Motor neuron (in vitro differentiated cells): ENCODE measurements at regions not wholly inside any gene's neighbourhood (a gene's known extent, or its start where the extent isn't known, plus 50 kb on each side); places are given as distances from the start of the nearest gene placed in this dataset.
A peak's percentile ranks its signal among the peaks of the same experiment; 100 is the strongest.

ENCODE experiments used
- ATAC-seq, 8 experiments: fragments of 200-7000 bp; cut with Tn5 transposase; replicated peaks in 6 of 8; 2 replicates each; pipeline ENCODE4 v1.8.0; 2021; ENCODE audit warnings: mild to moderate bottlenecking in 8 of 8, moderate library complexity in 8 of 8
- H3K27ac ChIP-seq, 2 donors: fragments of 250-450 bp; sonication (Bioruptor Pico); 2 replicates each; pipeline ENCODE4 v1.9.0; 2021; ENCODE audit warnings: antibody characterized with exemption in 2 of 2, mild to moderate bottlenecking in 2 of 2, moderate library complexity in 1 of 2
- H3K4me1 ChIP-seq, 2 donors: fragments of 250-450 bp; sonication (Bioruptor Pico); replicated peaks in 1 of 2; 2 replicates each; pipeline ENCODE4 v1.6.1; 2021; ENCODE audit warnings: antibody characterized with exemption in 2 of 2, mild to moderate bottlenecking in 2 of 2, moderate library complexity in 1 of 2
- H3K4me3 ChIP-seq, 5 donors: fragments of 250-450 bp; sonication (Bioruptor Pico); 2 replicates each; pipeline ENCODE4 v1.9.0; 2021; ENCODE audit warnings: antibody characterized with exemption in 5 of 5, mild to moderate bottlenecking in 5 of 5, moderate library complexity in 4 of 5
- WGBS, 10 experiments: fragments of 450-650 bp; shearing (Covaris generic); methylation state at CpG; one replicate each; pipeline ENCODE4 v1.0.0; 2022; 5-methylcytosine and 5-hydroxymethylcytosine counted together
- in situ Hi-C, 9 experiments: fragments of 400-800 bp; cut with MboI; loops; one replicate each; pipeline ENCODE4 v1.15.0; 2021; ENCODE audit warnings: low sequenced_read_pairs in 9 of 9, low pct_unique_long_range_greater_than_20kb in 2 of 9; ENCODE audit not compliant: unreplicated experiment in 9 of 9

DNA sequence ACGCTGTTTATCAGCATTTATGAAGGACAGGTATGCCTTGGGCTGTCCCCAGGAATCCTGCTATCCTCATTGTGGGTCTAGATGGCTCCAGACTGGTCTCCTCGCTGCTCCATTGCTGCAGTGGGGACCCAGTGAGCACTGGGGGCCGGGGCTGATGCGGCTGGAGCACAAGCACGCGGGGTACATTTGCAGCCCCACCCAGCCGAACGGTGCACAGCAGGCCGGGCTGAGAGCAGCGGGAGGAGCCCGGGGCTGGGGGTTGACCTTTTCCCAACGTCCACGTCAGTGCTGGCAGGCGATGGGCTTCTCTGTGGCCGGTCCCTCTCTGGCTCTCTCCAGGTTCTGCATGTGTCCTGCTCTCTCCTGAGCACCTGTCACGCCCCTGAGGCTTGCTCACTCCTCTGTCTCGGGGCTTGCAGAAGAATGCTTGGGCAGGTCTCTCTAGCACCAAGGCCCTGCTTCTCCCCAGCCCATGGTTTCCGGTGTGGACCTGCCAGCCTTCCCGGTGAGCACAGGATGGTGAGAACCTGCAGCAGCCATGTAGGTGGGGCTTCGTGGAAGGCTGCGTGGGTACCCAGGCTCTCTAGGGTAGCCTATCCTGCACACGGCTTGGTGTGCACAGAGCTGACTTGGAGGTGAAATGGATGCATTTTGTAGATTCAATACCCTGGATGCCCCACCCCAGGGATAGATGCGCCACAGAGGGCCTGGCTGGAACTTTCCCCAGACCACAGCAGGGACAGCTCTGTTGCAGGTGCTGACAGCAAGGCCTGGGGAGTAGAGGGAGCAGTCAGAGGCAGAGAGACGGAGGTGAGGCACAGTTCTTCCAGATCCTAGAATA, 89.1 kb upstream of the ADRA2C start:
- ATAC-seq = peak in 5 of 8 experiments; percentile 19 to 35 (median 32)
- WGBS, 10 experiments = 20 to 86% (median 73%) methylated on average over 1 to 16 of the region's 24 CpGs; no CpG with 5 or more reads in 3 of the 10 experiments
- Histone ChIP-seq H3K27ac (no peak overlapping the region), H3K4me1 (peaks cover 11 to 28% of the 10 kb centered on the region in 2 donors), H3K4me3 (no peak overlapping the region)
- in situ Hi-C loops = no loop called here

GRCh38 chr4:3676196-3676595, 90.0 kb upstream of the ADRA2C start:
- H3K4me1 ChIP-seq = peaks cover 11 to 28% of the 10 kb centered on the region in 2 donors
- ATAC-seq = no peak
- no peak overlapping the region for H3K4me3 ChIP-seq
- WGBS, 10 experiments = no CpG with 5 or more reads among the region's 7 CpGs
- H3K27ac ChIP-seq = no peak overlapping the region
- in situ Hi-C loops = no loop called here

DNA sequence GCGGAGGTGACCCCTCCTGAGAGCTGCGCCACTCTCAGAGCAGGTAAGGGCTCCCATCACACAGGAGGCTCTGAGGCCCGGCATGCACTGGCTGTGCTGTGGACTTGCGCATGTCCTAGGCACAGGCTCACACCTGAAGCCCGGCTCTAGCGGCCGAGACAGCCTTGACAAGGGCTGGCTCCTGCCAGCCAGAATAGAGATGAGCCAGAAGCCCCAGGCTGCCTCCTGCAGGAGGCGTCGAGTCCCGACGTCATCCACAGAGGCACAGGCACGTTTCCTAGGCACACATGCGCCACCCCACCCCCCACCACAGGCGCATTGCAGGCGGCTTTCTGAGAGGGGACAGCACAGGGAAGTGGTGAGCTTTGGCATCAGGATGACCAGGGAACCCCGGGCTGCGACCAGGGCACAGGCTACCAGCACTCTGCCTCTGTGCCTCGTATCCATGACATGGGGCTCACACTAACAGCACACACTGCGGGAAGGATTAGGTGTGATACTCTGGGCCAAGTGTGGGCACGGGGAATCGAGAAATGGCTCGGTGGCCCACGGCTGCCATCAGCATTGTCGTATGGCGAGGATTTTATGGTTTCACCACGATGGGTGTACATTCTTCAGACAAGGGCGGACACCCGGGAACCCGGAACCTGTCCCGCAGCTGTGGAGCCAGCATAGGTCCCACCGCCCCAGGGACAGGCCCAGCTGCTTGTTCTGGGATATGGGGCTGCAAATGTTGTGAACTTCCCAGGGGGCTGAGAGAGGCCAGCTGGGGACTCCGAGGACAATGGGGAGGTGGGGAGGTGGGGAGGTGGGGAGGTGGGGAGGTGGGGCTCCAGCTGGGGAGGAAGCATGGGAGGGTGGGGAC, 90.7 kb upstream of the ADRA2C start:
- no peak overlapping the region for H3K27ac ChIP-seq
- H3K4me1 ChIP-seq = peaks cover 11 to 28% of the 10 kb centered on the region in 2 donors
- in situ Hi-C loops = no loop called here
- H3K4me3 ChIP-seq = no peak overlapping the region
- no peak for ATAC-seq
- 60 to 81% (median 70%) methylated on average over 2 to 14 of the region's 32 CpGs; no CpG with 5 or more reads in 6 of the 10 experiments for WGBS, 10 experiments

DNA sequence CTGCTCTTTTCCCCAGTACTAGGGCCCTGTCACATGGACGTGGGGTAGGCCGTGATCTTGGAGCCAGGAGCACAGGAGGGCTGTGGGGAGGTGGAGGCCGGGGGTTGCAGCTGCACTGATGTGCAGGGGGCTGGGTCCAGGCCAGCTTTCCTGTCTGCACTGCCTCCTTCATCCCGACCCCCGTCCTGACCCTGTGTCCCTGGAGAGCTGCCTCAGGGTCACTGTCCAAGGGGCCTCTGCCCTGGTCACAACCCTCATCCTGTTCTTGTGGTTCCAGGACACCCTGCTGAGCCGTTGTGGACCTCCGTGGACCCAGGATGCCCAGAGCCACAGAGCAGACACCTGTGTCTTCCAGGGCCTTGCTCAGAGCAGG, 91.7 kb upstream of the ADRA2C start:
- no peak for ATAC-seq
- H3K4me3 ChIP-seq = no peak overlapping the region
- in situ Hi-C loops = no loop called here
- H3K27ac ChIP-seq = no peak overlapping the region
- peaks cover 11 to 26% of the 10 kb centered on the region in 2 donors for H3K4me1 ChIP-seq
- 40% methylated on average over 1 of the region's 7 CpGs; no CpG with 5 or more reads in 9 of the 10 experiments for WGBS, 10 experiments

DNA sequence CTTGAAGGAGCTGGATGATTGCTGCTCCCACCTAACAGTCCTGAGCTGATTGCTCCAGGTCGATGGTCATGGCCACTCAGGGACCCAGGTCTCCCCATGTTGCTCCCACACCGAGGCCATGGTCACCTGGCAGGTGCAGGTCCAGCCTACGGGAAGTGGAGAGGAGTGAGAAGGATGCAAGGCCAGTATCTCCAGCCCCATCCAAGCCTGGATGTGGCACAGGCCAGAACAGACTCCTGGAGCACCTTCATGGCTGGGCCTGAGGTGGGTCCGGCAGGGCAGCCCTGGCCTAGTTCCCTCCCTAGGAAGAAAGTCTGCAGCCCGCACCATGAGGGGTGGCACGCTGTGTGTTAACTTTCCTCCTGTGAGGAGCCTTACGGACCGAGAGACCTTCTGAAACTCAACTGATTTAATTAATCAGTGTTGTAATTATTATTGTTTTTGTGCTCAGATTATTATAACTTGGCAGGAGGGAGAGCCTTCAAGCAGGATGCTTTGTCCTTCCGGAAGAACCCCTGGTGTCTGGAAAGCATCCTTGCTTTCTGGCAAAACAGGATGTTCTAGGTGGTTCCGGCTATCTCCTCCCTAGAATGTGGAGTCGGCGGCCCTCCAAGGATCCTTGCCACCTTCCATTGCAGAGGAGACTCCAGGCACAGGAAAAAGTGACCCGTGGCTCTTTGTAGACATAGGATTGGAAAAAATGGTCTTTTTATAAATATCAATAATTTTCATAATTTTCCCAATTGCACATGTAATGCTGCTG, 92.3 kb upstream of the ADRA2C start:
- Histone ChIP-seq H3K4me1 (peaks cover 11 to 22% of the 10 kb centered on the region in 2 donors), H3K4me3 (no peak overlapping the region), H3K27ac (peak overlapping the region in 1 of 2 donors; percentile 33)
- in situ Hi-C loops = no loop called here
- 47 to 100% (median 81%) methylated on average over 1 to 11 of the region's 13 CpGs; no CpG with 5 or more reads in 2 of the 10 experiments for WGBS, 10 experiments
- no peak for ATAC-seq

DNA sequence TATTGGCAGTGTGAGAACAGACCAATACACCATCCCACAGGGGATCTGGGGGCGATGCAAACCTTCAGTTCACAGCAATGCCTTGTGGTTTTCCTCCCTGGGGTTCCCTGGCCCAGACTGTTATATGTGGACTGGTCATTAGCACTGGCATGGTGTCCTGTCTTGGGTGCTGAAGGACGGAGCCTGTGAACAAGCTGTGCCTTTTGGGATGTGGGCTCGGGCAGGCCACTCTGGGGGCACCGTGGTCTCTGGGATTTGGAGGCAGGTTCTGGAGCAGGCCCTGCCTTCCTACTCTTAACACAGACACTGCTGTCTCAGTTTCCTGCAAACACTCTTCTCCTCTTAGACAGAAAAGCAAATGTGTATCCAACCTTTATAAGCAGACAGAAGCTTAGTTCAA, 93.0 kb upstream of the ADRA2C start:
- WGBS, 10 experiments = 0 to 87% (median 59%) methylated on average over 1 to 3 of the region's 4 CpGs; no CpG with 5 or more reads in 4 of the 10 experiments
- peaks cover 11 to 22% of the 10 kb centered on the region in 2 donors for H3K4me1 ChIP-seq
- H3K4me3 ChIP-seq = no peak overlapping the region
- no peak for ATAC-seq
- H3K27ac ChIP-seq = no peak overlapping the region
- in situ Hi-C loops = no loop called here

DNA sequence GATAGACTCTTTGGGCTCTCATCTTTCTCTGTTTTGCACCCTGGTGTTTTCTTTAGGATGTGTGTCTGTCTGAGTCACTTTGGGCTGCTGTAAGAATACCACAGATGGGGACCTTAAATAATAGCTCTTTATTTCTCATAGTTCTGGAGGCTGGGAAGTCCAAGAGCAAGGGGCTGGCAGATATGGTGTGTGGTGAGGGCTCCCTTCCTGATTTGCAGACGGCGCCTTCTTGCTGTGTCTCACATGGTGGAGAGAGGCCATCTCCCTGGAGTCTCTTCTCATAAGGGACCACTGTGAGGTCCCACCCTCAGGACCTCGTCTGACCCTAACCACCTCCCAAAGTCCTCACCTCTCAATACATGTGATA, 93.7 kb upstream of the ADRA2C start:
- Histone ChIP-seq H3K4me1 (peaks cover 9 to 17% of the 10 kb centered on the region in 2 donors), H3K27ac (no peak overlapping the region), H3K4me3 (no peak overlapping the region)
- 62 to 94% (median 69%) methylated on average over 2 to 3 of the region's 3 CpGs; no CpG with 5 or more reads in 7 of the 10 experiments for WGBS, 10 experiments
- in situ Hi-C loops = no loop called here
- no peak for ATAC-seq

GRCh38 chr4:3671571-3672464, 94.4 kb upstream of the ADRA2C start:
- in situ Hi-C loops = no loop called here
- peak in 3 of 8 experiments; percentile 34 to 71 (median 42) for ATAC-seq
- WGBS, 10 experiments = 7 to 90% (median 69%) methylated on average over 1 to 8 of the region's 12 CpGs; no CpG with 5 or more reads in 2 of the 10 experiments
- Histone ChIP-seq H3K4me3 (no peak overlapping the region), H3K27ac (no peak overlapping the region), H3K4me1 (peaks cover 3 to 11% of the 10 kb centered on the region in 2 donors)

DNA sequence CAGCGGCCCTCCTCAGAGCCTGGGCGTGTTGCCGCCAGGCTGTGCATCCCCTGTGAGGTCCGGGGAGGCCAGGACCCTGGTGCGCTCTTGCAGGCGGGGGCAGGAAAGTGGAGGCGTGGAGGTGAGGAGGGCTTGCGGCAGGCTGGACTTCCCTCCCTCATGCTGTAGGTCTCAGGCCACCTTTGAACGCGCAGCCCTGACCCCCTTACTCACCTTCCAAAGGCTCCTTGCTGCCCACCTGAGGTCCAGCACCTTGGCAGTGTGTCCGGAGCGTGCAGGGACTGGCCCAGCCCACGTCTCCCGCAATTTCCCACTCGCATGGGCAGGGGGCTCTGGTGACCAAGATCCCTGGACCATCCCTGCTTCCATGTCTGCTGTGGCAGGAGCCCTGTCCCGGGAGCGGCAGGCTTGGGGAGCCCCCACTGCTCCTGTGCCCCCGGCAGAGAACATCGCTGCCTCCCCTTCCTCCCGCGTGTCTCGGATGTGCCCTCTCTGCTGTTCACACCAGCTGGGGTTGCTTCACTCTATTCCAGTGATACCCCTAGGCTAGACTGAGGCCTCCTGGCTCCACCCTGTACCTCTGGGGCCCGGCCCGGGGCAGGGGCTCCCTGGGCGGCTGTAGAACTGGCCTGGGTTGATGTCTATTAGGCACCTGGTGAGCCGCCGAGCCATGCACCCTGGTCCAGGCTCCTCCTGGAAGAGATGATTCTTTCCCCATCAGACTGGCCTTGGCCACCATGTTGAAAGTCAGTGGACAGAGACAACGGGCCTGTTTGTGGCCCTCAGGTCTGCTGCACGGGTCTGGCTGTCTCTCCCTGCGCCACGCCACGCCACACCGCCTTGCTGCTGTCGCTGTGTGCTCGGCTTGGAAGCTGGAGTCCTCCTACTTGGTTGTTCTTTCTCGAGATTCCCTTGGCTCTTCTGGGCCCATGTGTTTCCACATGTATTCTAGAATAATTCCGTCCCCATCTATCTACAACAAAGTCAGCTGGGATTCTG, 95.4 kb upstream of the ADRA2C start:
- no peak for ATAC-seq
- H3K27ac ChIP-seq = no peak overlapping the region
- H3K4me3 ChIP-seq = no peak overlapping the region
- in situ Hi-C loops = no loop called here
- 20 to 100% (median 60%) methylated on average over 1 to 8 of the region's 37 CpGs; no CpG with 5 or more reads in 3 of the 10 experiments for WGBS, 10 experiments
- H3K4me1 ChIP-seq = peaks cover 0 to 8% of the 10 kb centered on the region in 2 donors

- in situ Hi-C loops = no loop called here
- Histone ChIP-seq H3K4me1 (peaks cover 0 to 7% of the 10 kb centered on the region in 2 donors), H3K4me3 (no peak overlapping the region), H3K27ac (no peak overlapping the region)
- 43 to 100% (median 97%) methylated on average over 1 to 15 of the region's 21 CpGs; no CpG with 5 or more reads in 7 of the 10 experiments for WGBS, 10 experiments
- no peak for ATAC-seq
These were observed 96.6 kb upstream of the ADRA2C start for GRCh38 chr4:3669553-3669949.
